Kidney tubule cell (primary cell): ENCODE measurements at regions not wholly inside any gene's neighbourhood (a gene's known extent, or its start where the extent isn't known, plus 50 kb on each side); places are given as distances from the start of the nearest gene placed in this dataset.
"Not testable (repeated sequence)": the region's sequence is repeated elsewhere in the genome, so short reads cannot be mapped to it uniquely, and the experiment has no call there.

ENCODE experiments used
- DNase-seq: peaks from one replicate; pipeline ENCODE4 v3.0.0-alpha.2; 2018; ENCODE audit warnings: low spot score

DNA sequence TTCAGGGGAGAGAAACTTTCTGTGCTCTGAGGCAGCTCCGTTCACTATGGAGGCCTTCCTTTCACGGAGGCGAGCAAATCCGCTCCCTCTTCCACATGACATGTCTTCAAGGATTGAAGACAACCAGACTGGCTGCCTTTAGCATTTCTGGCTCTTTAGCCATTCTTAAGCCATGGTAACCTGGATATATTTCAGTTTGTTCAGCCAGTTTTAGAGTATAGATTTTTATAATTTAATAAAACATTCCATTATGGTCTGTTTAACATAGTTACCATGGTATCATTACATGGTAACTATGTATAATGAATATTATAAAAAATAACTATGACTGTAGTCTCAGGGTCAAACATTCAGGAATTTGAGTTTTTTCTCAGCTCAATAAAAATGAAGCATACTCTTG, 54.2 kb upstream of the NFIA start:
- DNase-seq: no peak

DNA sequence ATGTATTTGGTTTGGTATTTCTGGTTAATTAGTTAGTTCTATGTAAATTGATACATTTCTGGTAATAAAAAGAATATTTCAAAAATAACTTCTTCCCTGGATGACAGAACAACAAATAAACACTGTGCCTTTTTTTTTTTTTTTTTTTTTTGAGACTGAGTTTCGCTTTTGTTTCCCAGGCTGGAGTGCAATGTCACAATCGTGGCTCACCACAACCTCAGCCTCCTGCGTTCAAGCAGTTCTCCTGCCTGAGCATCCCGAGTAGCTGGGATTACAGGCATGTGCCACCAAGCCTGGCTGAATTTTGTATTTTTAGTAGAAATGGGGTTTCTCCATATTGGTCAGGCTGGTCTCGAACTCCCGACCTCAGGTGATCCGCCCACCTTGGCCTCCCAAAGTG, 64.3 kb upstream of the NFIA start:
- DNase-seq: not testable (repeated sequence)

DNA sequence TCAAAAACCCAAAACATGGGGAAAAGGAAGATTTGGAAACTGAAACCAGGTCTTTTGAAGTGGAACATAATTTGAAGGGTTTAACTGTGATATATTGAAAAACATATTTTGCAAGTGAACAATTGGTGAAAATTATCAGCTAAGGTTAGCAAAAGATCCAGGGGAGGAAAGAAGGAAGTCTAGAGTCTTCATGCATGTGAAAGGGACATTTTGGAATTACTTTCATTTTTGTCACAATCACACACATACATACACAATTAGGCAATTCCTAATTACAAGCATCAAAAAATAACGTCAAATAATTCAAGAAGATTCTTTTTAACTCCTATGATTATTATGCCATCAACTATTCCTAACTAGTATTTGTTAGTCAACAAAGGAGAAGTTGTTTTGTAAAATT, 64.7 kb upstream of the NFIA start:
- DNase-seq: no peak

DNA sequence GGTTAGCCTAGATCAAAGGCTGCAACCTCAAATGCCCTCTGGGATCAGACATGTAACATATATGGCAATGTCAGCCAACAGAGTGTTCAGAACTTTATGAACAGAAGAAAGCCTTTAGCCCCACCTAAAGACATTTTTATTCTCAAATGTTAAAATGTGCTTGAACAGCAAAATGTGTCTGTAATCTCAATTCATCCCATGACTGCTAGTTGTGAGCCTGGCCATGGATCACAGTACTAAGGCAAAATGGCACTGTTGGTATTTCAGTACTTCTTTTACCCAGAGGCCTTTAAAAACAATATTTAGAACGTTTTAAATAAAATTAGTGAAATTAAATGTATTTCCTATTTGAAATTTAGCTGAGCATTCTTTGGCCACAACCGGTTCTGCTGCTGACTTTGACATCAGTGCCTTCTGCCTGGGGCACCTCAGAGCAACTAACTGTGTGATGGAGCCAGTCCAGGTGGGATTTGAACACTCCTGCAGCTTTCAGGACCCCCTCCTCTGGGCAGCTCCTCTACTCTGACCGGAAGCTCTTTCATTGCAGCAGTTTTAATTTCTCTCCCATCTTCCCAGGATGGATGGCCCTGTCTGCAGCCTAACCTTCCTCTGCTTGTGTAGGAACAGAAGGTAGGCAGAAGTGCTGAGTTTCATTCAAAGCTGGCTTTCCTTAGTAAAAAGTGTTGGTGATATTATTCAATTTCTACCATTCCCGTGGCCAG, 68.3 kb upstream of the NFIA start:
- DNase-seq: no peak

DNA sequence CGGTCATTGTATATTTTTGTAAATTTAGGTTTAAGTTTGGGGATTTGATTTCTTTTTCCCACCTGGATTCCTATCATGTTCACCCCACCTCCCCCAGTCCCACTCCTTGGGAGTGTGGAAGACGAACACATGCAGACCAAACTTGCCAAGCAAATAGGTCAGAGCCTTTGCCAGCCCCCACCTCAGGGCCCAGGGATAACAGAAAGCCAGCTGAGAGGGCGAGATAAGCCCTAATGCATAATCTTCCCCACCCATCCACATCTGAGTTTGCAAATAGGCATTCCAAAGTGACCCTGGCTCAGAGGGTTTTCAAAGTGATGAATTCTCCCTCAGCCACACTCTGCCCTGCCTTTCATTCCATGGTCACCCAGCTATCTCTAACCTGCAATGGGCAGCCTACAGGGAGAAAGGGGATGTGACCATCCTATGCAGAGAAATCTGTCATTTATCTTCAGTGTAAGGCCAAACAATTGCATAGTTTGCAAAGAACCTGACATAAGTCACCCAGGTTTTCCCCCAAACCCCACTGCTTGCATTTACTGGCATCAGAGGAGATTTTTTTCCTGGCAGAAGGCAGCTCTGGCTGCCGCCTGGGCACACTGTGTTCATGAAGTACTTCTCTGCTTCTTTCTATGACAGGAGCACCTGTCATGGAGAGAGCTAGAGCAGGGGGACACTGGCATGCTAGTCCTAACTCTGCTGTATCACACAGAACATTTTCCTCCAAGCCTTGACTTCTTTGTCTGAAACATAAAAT, 69.0 kb upstream of the NFIA start:
- DNase-seq: no peak

DNA sequence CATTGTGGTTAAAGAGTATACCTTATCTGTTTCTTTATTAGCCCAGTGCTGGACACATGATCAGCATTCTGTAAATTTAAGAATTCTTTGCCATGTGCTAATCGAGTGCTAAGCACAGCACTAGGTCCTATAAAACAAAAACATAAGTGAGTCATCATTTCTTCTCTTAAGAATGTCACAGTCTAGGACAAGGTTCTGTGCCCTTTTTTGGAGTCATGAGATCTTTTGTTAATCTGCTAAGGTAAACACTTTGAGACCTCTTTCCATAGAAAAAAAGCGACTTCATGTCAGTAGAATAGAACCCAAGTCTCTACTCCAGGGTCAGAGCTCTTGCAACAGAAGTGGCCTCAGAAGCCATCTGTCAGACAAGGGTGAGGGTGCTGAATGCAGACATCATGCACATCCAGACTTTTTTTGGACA, 70.0 kb upstream of the NFIA start:
- DNase-seq: no peak

DNA sequence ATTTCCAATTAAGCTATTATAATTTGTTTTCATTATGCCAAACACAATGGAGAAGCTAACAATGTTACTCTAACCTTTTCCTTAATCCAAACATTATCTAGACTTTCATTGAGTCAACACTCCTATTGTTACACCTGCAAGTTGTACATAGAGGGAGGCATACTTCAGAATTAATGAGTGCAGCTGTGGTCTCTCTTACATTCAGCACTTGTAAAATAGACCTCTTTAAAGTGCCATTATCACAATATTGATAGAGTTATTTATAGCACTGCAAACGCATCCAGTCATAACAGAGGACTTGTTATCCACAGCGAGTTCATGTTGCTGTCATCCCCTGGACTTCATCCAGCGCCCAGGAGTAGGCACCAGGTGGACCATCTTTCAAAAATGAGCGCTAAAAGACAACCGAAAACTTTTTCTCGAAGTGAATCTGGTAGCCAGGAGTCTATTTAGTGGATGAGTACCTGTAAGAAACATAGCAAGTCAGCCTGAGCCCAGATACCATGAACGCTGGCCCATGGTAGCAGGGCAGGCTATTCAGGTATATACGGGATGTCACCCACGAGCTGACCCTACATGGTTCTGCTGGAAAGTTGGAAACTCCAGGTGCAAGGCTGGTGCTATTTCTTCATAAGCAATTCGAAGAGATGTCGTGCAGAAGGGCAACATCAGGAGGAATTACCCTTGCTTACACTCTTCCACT, 70.6 kb upstream of the NFIA start:
- DNase-seq: no peak

DNA sequence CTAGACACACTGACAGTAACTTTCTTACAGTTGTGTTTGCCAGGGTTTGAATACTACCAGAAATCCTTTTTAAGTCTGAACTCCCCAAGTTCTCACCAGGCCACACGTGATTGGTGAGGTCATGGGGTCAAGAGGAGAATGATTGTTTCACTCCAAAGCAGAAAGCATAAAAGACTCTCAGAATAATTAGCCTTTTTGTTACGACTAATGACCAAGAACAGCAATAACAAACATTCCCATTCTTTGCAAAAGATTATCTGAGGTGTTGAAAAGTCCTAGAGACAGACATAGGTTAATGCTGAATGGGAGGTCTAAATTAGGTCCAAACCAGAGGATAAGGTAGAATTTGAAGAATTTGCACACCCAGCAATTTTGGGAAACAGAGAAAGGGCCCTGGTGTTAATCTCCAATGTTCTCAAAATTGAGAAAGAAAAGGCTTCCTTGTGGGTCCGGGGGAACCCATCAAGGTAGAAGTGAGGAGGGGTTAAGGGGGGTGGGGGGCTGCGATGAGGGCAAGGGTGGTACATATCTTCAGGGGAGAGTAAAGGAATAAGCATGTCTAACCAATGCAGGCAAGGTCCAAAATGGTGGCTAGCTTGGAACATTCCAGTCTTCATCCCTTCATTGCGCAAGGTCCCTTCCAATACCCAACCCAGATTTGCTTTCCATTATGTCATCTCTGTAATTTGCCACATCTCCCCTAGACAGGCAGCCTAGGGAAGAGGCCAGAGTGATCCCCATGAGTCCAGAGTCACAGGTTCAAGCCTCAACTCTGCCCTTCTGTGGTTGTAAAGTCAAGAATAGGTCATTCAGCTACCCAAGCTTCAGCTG, 74.6 kb upstream of the NFIA start:
- DNase-seq: no peak

DNA sequence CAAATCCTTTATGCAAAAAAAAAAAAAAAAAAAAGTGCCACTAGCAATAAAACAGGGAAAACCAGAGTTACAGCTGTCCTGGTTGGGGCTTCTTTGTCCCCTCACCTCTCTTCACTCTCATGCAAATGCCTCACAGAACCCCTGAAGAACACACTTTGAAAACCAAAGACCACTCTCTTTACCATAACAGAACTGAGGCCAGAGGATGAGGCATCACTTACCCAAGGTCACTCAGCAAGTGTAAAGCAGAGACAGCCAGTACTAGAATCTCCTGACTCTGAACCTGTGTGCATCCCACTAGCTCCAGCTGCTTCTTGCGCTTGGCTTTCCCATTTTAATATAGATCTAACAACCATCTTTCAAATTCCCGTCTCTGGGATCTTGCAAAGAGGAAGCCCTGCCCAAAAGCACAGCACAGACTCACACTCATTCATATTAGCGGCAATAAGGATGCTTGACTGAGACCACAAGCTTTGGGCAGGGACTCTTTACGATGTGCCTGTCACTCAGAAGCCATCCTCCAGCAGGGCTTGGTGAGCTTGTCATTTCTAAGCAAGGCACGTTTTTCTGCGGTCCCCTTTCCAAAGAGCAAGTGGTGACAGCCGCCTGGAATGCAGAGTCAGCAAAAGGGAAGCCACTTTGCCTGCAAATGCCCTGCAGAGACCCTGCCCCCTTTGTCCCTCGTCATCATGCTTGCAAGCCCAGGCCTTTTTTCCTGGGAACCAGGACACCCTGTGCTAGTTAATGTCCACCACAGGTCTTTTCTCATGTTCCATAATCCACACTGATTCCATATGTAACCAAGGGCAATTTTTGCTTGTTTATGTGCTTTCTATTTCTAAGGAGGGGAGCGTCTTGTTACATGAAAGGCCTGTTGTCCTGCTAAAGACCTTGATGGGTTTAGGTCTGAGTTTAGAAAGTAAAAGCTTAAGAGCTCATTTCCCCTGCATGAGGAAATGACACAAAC, 76.5 kb upstream of the NFIA start:
- DNase-seq: no peak

DNA sequence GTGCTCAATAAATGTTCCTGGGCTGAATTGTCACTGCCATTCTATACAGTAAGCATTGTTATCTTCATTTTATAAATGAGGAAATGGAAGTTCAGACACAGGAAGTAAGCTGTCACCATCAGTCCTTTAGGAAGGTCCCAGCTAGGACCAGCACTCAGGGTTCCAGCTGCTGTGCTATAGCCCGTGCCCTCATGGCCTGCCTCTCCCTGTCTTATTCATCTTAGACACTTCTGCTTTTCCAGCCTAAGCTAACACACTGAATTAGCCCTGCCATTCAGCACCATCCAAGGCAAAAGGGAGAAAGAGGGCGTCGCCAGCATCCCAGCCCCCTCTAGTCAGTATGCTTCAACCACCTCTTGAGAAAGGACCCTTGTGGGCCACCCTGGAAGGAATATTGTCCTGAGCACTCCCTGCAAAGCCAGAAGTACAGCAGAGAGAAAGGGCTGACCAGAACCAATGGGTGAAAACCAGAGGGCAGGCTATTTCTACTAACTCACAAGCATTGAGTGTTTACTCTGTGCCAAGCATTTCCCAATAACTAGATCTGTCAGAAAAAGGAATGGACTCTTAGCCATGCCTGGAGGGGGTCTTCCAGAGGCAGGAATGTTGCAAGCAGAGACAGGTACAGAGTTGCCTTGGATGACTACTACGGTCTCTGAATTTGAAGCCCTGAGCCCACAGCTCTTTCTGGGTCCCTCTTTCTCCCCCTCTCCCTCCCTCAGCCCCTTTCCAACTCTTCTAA, 77.9 kb upstream of the NFIA start:
- DNase-seq: no peak

DNA sequence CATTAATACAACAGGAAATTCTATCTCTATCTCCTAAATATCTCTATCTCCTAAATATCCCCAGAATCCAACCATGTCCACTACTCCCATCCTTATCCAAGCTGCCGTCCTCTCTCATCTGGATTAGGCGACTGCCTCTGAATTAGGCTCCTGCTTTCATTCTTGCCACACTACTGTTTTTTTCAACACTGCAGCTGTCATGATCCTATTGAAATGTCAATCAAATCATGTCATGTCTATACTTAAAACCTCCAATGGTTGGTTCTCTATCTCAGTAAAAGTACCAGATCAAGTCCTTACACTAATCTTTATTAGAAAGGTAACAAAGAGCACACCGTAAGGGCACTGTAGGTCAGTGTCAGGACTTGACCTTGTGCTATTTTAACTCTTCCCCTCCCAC, 82.0 kb upstream of the NFIA start:
- DNase-seq: no peak

DNA sequence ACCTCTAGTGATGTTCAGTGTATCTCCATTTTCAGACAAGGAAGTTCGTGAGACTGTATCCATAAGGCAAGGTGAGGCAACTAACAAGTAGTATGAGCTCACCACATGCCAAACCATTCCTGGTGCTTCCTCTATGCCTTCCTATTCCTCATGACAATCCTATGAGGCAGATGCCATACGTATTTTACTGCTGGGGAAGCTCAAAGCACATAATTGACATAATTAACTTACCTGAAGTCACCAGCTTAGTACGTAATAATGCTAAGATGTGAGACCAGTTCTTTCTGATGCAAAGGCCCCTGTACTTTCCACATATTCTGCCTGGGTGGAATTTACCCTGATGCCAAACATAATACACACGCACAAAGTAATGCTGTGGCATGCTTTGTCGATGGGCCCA, 83.6 kb upstream of the NFIA start:
- peak; percentile 17 for DNase-seq

DNA sequence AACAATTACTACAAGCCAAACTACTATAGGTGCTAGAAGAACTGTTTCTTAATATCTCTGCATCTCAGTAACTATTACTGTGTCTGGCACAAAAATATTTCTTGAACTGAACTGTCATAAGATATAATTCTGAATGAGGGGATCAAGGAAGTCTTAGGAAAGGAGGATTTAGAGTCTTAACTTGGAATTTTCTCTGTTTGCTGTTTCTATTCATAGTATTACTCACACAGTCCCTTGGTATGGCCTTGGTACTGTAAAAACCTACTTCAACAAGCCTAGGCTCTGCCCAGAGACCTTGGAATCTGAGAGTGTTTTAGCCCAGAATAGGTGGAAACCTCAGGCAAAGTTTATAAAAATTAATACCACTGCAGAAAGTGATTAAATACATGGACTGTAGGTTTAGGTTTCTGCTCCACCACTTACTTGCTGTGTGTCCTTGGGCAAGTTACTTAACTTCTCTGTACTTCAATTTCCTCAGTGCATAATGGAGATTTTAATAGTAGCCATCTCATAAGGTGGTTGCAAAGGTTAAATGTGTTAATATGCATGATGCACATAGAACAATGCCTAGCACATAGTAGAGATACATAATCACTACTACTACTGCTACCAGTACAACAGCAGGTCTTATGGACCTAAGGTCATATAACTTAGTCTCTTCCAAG, 87.4 kb upstream of the NFIA start:
- no peak for DNase-seq

DNA sequence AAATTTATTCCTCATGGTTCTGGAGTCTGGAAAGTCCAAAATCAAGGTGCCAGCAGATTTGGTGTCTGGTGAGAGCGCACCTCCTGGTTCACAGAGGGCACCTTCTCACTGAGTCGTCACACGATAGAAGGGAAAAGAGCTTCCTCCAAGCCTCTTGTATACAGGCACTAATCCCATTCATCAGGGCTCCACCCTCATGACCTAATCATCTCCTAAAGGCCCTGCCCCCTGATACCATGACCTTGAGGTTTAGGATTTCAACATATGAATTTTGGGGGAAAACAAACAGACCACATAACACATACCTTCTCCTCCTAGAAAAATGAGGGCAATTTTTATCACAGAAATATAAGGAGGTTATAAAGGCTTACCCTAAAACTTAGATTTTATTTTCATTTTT, 88.0 kb upstream of the NFIA start:
- no peak for DNase-seq

DNA sequence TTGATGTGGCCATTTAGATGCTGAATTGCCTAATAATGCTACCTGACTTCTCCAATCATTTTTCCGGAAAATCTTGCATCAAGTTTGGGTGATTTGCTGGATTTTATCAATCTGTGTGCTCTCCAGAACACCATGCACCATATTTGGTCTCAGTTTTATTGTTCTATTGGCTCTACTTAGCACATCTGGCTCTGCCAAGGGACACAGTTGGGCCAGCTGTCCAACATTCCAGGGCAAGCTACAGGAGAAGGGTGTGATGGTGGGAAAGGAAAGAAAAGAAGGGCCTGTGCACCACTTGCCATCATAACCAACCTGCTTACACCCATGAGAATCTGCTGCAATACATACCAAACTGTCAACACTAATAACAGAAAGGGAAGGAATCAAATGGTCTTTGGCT, 90.2 kb upstream of the NFIA start:
- DNase-seq: no peak

DNA sequence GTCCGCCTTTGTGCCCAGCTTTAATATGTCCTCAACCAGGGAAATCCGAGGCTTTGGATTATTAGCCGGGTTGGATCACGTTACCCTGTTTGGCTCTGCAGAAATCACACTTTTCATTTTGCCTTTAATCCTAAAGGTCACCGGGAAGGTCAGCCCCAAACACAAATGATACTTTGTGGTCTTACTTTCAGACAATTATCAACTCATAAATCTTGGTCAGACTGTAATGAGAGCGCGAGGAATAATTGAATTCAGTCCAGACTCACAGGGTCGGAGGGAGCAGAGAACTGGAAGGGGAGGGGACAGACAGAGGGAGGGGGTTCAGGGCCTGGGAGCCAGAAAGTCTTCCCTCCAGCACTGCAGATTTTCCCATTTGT, 91.7 kb upstream of the NFIA start:
- no peak for DNase-seq

DNA sequence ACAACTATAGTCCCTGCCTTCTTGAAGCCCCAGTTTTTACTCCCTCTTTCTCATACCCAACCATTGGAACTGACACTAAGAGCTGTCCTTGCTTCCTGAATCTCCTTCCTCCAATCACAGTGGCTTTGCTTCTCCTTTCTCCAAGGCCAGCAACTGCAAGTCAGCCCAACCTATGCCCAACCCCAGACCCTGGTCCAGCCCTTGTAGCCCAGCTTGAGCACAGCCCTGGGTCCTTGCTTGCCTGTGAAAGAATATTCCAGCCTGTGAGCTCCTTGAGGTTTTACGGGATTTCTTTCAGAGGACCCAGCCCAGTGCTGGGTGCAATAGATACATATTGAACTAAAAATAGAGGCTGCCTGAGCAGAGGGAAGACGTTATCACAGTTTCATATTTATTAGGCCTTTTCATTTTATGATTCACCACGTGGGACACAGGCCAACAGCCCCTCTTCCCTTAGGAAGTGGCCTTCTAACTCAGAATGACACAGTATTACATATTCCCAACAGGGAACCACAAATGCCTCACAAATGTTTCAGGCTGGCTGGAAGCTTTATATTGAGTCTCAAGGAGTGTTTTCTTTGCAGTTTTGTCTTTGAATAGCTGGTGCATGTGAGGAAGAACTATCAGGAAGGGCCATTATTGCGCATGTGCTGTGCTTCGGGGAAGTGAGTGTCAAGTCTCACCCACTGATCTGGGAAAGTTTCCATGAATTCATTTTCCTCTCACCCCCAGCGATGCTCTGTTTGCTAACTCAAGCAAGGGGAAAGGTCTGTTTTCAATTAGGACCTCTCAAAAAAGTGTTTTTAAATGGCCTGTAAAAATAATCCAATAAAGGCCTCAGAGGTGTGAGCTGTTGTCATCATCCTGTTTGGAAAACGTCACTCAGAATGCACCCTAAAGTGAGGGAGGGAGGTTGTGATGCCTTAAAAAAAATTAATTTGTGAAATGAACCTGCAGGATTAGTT, 92.3 kb upstream of the NFIA start:
- peak; percentile 48 for DNase-seq

DNA sequence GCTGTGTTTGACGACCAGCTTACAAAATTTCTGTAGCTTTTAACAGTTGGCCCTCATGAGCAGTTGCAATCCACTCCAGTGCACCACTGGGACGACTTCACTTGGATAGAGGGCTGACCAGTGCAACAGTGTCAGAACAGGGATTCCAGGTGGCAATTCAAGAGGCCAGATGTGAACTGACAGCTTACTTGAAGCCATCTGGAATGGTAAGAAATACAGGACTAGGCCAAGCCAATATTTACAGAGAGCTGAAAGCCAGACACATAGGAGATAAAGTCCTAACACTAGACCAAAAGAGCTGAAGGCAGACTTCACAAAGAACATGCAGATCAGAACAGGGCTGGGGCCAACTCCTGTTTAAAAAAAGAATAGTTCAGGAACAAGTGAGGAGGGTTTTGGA, 93.5 kb upstream of the NFIA start:
- DNase-seq: no peak

DNA sequence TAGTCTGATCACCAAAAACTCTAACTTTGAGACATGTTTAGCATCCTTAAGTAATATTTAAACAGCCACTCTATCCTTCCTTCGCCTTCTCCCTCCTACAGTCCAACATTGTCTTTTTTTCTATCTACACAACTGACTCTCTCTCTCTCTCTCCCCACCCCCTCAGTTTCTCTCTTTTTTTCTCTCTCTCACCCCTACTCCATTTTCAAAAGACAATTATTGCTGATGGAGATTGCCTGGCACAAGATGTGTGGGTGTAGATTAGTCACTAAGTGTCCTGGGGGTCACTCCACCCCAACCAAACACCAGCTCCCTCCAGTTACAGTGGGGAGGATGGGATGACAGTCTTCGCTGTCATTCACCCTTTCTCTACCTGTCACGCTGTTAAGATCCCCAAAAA, 94.5 kb upstream of the NFIA start:
- DNase-seq: no peak
